ENCODE measurements at regions not wholly inside any gene's neighbourhood (a gene's known extent, or its start where the extent isn't known, plus 50 kb on each side); places are given as distances from the start of the nearest gene placed in this dataset.

GRCh38 chr4:31040106-31040505 lies 319.9 kb downstream of the PCDH7 start:
- H3K4me2 ChIP-seq (ENCODE audit: insufficient read depth in 1 of 2, low read depth in 2 of 2, low read length in 2 of 2) = no peak overlapping the region
- no peak overlapping the region for H4K91ac ChIP-seq (replicated peaks; ENCODE audit: insufficient read length, low read length)
- H3K79me1 ChIP-seq (ENCODE audit: low read depth, low read length) = no peaks in the 10 kb centered on the region
- H2BK5ac ChIP-seq (ENCODE audit: low read depth, low read length) = no peak overlapping the region
- no peak overlapping the region for H2BK120ac ChIP-seq (replicated peaks; ENCODE audit: low read depth, low read length)
- H3K27ac ChIP-seq (ENCODE audit: low read depth, low read length) = no peak overlapping the region
- ChIA-PET CTCF (ENCODE audit: partially characterized antibody) (no interaction called here), POLR2A (ENCODE audit: partially characterized antibody) (no interaction called here)
- no peak overlapping the region for H2AK5ac ChIP-seq (ENCODE audit: low read depth, low read length)
- H2BK15ac ChIP-seq (ENCODE audit: low read length) = no peak overlapping the region
- peaks cover 0 to 30% (median 1%) of the 10 kb centered on the region in 4 experiments; a peak in 2 of 7 replicates for H3K4me1 ChIP-seq (replicated peaks in 1 of 4; ENCODE audit: control insufficient read depth in 3 of 4, insufficient read depth in 4 of 4, low read length in 3 of 4)
- no peak overlapping the region for H3K23ac ChIP-seq (ENCODE audit: insufficient read length)
- no peak overlapping the region for H3K4ac ChIP-seq (replicated peaks; ENCODE audit: insufficient read length, low read depth, low read length)
- WGBS, 2 experiments (ENCODE audit: extremely low coverage in 1 of 2, insufficient coverage in 1 of 2, insufficient read length in 1 of 2, insufficient replicate concordance in 2 of 2, low coverage in 1 of 2, low lambda C conversion rate in 2 of 2, missing lambda C conversion rate in 1 of 2) = 64% methylated on average over 2 of the region's 2 CpGs; no CpG with 5 or more reads in 1 of the 2 experiments
- H4K8ac ChIP-seq (ENCODE audit: extremely low read depth, insufficient read depth, low read length) = no peak overlapping the region
- no peak overlapping the region for H3K9ac ChIP-seq (replicated peaks in 1 of 4; ENCODE audit: extremely low read depth in 1 of 4, low read depth in 3 of 4, low read length in 3 of 4)
- no peaks in the 10 kb centered on the region for H3K27me3 ChIP-seq (replicated peaks in 1 of 4; ENCODE audit: control insufficient read depth in 3 of 4, extremely low read depth in 1 of 4, insufficient read depth in 3 of 4, low read length in 3 of 4)
- no peaks in the 10 kb centered on the region for H3K23me2 ChIP-seq (ENCODE audit: low read depth, low read length)
- H3K36me3 ChIP-seq (ENCODE audit: control insufficient read depth in 2 of 4, insufficient read depth in 4 of 4, low read length in 3 of 4) = no peaks in the 10 kb centered on the region
- H4K5ac ChIP-seq (ENCODE audit: insufficient read length, low read depth, low read length) = no peak overlapping the region
- no peaks in the 10 kb centered on the region for H3K9me3 ChIP-seq (ENCODE audit: insufficient read depth in 2 of 2, low read depth in 1 of 2, low read length in 1 of 2)
- no peak overlapping the region for H2BK12ac ChIP-seq (ENCODE audit: low read depth, low read length)
- H3K18ac ChIP-seq (ENCODE audit: extremely low read depth, low read length) = no peak overlapping the region
- no peaks in the 10 kb centered on the region for H3K79me2 ChIP-seq (ENCODE audit: control insufficient read depth in 1 of 2, insufficient read depth in 2 of 2, low read length in 2 of 2)
- DNase-seq (ENCODE audit: low read depth in 1 of 2, low spot score in 2 of 2) (no peak), FAIRE-seq (no peak)
- no peak overlapping the region for H3K14ac ChIP-seq (ENCODE audit: insufficient read length)
- no peak overlapping the region for H3K56ac ChIP-seq (replicated peaks; ENCODE audit: insufficient read length, low read depth, low read length)
- no peak overlapping the region for H3K4me3 ChIP-seq (ENCODE audit: extremely low read depth in 1 of 4, insufficient read depth in 2 of 4, low read depth in 3 of 4, low read length in 4 of 4)
- no peaks in the 10 kb centered on the region for H4K20me1 ChIP-seq (replicated peaks in 1 of 2; ENCODE audit: control insufficient read depth in 1 of 2, insufficient read depth in 2 of 2, low read length in 2 of 2)
- H2AFZ ChIP-seq (ENCODE audit: low read length) = no peak overlapping the region
- TF ChIP-seq TAF7 (optimal IDR thresholded peaks at IDR 0.05; ENCODE audit: borderline replicate concordance, low read depth, low read length) = no peak
- TF ChIP-seq HDAC2 (IDR thresholded peaks at IDR 0.05; ENCODE audit: borderline replicate concordance in 1 of 2, low read depth in 2 of 2, low read length in 2 of 2) = no peak
- no peak for TF ChIP-seq PHF8 (conservative IDR thresholded peaks at IDR 0.05; ENCODE audit: low read depth, low read length)
- TF ChIP-seq EGR1 (IDR thresholded peaks at IDR 0.05; ENCODE audit: borderline replicate concordance, low read depth, low read length) = no peak
- H2BK20ac ChIP-seq (ENCODE audit: low read length) = no peak overlapping the region
